Left hindlimb (tissue), 1 donor: ENCODE measurements at regions not wholly inside any gene's neighbourhood (a gene's known extent, or its start where the extent isn't known, plus 50 kb on each side); places are given as distances from the start of the nearest gene placed in this dataset.

Source experiments
- DNase-seq: peaks from one replicate; pipeline ENCODE4 v3.0.0-alpha.2; 2018

DNA sequence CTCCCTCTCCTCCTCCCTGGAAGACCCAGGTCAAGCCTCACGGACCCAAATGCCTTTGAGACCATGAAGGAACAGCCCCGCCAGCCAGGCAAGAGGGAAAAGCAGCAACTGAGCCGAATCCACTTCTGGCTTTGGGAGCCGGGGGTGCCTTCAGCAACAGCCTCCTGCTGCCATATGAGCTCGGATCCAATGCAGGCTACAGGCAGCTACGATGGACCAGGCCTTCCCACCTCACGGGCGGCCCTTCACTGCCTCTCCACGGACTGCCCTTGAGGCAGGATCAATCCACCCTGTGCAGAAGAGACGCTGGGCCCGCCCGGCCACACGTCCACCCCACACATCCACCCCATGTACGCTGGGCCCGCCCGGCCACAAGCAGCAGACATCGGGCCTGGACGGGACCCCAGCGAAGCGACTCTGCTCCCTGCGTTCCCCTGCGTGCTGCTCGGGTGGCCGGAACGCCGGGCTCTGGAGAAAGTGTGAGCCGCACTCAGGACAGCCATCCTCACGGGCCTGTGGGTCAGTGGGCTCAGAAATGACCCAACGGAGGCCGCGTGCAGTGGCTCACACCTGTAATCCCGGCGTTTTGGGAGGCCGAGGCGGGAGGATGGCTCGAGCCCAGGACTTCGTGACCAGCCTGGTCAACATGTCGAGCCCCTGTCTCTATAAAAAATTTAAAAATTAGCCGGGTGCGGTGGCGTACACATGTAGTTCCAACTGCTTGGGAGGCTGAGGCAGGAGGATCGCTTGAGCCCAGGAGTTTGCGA is 82.0 kb downstream of the FOXL3 start:
- peak; percentile 28 for DNase-seq

DNA sequence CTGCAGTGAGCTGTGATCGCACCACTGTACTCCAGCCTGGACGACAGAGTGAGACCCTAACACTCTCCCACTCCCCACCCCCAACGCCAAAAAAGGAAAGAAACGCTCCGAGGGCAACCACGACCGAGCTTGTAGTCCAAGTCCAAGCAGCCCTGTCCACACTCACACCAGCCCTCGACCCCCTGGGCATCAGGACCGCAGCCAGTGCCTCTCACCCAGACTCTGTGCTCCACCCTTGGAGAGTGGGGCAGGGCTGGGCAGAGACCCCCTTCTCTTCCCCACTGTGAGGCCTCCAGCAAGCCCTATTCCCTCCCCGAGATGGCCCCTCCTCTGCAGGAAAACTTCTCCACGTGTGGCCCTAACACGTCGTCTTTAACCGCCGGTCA is 82.6 kb downstream of the FOXL3 start:
- no peak for DNase-seq

DNA sequence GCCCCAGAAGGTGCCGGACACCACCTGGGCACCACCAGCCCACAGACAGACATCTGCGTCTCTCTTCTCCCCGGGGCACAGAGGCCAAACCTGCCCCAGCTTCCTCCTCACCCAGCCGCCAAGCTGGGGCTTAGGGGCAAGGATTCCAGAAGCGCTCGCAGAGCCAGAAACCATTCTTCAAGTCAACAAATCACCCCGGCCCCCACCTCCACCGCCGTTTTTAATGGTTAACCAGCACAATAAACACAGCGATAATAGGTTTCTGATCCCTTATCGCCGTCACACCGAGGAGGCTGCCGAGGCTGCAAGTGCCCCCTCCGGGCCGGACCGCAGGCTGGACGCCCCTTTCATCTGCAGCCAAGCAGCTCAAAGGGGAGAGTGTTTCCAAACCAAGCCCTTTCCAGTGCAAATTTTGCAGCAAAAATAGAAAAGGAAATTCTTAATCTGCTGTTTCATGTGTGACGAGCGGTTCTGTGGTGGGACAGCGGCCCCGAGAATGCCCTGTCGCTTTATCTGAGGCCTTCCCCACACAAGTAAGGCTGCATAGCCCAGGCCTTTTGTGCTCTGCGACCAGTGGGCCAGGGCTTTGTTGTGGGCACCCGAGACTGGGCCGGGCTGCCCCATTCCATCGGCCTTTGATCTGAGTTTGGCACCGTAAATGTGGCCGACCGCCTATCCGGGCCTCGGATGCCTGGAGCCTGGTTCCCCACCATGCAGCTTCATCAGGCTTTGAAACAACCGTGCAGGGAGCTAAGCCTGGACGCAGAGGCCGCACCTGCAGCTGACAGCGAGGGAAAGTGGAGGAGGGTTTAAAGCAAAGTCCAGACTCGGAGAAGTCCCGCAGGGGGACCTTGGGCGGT is 83.2 kb downstream of the FOXL3 start:
- DNase-seq: peak; percentile 74

DNA sequence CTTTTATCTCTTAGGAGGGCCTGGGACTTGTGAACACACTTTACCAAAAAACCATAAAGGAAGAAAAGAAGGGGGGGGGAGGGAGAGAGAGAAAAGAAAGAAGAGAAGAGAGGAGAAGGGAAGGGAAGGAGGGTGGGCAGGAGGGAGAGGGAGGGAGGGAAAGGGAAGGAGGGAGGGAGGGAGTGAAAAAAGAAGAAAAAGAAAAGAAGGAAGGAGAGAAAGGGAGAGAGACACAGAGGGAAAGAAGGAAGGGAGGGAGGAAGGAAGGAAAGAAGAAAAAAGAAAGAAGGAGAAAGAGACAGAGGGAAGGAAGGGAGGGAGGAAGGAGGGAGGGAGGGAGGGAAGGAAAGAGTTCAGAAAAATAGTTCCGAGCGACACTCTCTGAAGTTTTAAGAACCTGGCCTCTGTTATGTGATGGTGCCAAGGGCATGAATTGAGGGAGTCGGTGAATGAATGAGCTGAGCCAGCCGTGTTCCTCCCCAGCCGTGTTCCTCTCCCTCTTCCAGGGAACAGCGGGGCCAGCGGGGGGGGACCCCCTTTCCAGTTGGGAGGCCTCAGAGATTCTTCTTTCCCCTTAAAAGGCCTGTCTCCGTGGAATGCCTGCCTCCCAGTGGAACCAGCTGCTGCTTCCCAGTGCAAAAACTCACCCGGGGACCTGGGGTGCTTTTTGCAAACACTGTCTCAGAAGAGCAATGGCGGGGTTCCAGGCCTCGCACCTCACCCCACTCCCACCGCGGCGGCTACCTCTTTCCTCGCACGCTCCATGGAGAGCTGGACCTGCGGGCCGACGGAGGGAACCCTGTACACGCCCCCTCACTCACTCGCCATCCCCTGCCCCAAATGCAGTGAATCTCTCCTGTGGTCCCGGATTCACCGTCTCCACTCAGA is 84.1 kb downstream of the FOXL3 start:
- peak; percentile 44 for DNase-seq

DNA sequence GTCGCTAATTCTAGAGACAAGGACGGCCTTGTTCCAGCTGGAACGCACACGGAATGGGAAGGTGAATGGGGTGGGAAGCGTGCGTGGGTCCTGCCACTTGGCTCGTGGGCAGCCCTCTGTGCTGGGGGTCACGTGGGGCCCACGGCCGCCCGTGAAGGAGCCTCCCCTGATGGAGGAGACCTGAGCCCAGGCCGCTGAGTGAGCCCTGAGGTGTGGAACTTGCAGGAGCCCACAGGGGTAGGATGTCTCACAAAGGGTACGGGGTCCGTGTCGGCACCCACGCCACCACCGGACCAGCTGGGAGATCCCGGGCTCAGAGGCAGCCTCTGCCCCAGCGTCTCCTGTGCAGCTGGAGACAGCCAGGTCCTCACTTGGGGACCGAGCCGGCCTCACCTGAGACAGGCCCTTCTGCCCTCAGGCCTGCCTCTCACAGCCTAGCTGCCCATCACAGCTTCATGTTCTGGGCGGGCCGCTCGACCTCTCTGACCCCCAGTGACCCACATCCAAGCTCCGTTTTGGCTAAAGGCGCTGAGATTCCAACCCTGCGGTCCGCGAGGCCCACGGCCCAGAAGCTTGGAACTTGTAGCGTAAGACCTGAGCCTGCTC is 84.8 kb downstream of the FOXL3 start:
- DNase-seq: no peak

DNA sequence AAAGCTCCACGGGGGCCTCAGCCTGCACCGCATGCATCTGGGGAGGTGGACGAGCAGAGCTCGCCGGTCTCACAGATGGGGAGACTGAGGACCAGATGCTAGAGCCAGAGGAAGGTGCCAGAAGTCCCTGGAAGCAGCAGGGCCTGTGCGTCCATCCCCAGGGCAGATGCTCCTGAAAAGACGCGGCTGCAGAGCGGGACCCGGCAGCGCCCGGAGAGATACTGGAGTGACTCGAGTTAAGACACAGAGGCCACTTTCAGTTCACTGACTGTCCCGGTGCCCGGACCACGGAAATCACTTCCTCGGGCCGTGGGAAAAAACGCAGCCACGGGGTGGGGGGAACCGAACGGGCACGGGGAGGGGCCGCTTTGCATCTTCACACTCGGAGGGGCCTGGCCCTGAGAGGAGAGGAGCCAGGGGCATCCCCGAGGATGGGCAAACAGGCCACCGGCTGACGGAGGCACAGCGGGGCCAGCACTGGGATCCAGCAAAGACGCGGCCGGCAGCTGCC is 85.4 kb downstream of the FOXL3 start:
- DNase-seq: peak; percentile 29

DNA sequence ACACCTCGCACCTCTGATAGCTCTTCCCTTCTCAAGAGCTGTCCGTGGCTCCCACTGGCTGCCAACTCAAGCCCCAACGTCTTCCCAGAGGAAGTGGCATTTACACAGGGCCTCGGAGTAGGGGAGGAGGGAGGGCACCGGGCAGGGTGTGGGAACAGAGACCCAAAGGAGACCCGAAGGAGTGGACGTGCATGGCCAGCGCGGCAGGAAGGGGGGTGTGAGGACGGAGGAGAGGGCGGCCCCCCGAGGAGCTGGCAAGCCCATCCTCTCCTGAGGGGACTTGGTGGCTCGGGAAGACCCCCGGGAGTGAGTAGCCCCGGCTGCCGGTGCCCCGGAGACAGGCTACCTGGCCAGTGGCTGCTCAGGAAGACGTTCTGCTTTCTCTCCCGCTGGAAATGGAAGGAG is 85.9 kb downstream of the FOXL3 start:
- DNase-seq: peak; percentile 23

DNA sequence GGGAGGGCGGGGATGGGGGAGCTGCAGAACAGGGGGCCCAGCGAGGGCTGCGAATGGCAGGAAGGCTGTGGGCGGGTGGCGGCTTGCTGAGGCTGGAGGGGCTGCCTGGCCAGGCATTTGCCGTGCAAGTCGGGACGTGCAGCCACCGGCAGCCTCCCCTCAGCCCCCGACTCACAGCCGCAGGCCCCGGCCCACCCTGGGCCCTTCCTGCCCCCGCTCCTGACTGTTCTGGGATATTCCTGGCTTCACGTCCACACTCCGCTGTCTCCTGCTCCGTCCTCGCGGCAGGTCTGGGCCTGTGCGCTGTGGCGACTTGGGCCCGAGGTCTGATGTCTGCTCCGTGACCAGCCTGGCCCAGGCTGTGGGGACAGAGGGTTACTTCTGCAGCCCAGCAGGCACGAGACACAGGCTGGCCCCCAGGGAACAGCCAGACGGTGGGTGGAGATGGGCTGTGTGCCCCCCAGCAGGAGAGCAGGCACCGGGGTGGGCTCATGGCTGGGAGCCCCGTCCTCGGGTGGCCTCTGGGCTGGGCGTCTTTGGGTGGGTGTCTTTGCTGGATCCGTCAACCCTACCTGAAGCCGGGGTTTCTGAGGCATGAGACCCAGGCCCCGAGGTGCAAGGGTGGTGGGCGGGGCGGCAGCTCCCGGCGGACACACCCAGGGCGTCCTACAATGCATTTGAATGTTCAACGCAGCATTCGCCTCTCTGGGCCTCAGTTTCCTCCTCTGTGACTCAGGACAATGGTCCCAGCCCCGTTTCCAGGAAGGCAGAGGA is 86.5 kb downstream of the FOXL3 start:
- DNase-seq: peak; percentile 46

DNA sequence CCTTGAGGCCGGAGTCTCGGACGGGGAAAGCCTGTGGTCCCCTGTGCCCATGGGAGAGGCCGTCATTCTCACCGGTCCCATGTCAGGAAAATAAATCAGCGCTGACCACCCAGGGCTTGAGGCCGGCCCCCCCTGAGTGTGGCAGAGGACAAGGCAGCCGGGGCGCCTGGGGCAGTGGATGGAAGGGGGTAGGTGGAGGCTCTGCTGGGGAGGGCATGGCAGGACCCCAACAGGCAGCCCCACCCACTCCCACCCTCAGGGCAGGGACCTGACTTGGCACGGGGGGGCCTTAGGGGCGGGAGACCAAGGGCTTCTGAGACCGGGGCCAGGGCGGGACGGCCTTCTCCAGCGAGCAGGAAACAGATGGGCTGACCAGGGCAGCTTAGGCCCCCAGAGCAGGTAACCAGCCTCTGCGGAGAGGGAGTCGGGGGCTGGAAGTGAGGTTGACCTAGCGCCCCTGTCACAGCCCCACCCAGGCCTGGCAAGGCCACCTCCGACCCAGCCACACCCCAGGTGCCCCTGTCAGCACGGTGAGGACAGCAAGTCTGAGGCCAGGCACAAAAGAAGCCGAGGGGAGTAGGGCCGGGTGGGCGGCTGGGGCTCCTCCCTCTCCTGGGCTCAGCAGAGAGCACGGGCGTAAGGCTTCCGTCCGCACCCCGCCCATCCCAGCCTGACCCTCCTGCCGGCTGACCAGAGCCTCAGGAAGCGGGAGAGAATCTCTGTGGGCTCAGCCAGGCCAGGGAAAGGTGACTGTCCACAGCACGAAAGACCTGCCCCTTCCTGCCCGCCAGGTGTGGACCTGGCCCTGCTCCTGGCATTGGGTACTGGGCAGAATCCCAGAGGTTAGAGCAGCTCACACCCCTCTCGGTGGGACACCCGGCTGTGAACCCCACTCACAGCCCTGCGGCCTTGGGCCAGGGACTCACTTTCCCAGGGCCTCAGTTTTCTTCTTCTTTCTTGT is 87.4 kb downstream of the FOXL3 start:
- DNase-seq: peak; percentile 30

DNA sequence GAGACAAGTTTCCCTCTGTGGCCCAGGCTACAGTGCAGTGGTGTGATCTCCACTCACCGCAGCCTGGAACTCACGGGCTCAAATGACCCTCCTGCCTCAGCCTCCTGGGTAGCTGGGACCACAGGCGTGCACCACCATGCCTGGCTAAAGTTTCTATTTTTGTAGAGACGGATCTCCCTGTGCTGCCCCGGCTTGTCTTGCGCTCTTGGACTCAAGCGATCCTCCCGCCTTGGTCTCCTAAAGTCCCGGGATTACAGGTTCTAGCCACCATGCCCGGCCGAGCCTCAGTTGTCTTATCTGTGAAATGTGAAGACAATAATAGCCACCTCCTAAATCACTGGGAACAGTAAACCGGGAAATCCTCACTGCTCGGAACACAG is 88.1 kb downstream of the FOXL3 start:
- no peak for DNase-seq

DNA sequence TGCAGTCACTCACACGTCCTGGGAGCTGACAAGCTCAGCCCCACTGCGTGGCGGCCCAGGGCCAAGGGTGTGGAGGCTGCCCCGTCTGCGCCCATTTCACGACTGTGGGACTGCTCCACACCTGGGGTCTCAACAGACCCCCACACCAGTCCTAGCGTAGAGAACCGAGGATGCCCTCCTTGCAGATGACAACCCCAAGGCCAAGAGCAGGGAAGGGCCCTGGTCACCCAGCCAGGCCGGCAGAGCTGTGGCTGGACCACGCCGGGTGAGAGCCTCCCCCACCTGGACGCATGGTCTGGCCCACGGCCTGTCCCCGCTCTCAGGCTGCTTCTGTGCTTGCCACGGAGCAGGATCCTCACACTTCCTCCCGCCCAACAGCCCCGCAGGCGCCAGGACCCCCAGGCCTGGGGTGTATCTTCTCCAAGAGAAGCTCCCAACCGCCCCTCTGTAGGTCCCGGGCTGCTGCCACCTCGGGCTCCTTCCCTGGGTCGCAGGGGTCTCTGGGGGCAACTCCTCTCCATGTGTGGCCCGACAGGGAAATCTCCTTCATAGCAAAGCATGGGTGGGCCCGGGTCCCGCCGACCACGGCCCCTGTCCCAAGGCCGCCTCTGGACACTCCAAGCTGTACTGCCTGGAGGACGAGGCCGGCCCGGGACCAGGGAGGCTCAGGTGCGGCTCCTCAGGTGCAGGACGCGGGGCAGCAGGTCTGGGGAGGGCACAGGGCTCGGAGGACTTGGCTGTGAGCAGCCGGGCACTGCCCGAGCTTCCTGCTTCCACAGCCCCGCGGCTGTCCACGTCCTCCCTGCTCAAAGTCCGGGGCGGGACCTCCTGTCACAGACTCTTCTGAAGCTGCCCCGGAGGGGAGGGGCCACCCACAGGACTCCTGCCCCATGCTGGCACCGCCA is 88.8 kb downstream of the FOXL3 start:
- peak; percentile 40 for DNase-seq

DNA sequence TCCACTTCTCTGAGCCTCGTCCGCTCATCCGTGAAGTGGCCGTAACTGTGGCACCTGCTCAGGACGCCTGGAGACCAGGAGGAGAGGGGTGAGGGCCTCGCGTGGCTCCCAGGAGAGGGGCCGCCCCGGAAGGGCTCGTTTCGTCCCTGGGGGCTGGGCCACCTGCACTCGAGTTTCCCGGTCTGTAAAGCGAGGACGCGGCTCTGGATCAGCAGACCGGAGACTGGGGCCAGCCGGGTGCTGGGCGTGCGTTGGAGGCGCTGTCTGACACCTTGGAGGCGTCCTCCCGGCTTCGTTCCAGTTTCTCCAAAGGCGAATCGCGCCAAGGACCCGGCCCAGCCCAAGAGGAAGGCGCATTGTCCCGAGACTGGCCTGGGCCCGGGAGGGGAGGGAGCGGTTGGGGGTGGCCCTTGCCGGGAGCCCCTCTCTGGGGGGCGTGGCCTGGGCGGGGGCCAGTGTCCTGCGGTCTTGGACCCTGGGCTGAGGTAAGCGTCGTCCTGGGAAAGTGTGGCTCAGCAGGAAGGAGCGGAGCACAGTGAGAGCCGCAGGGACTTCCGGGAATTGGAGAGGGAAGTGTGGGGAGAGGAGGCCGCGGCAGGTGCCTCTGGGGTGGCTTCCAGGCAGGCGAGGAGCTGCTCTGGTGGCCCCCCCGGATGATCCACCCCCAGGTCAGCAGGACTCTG is 89.6 kb downstream of the FOXL3 start:
- no peak for DNase-seq

DNA sequence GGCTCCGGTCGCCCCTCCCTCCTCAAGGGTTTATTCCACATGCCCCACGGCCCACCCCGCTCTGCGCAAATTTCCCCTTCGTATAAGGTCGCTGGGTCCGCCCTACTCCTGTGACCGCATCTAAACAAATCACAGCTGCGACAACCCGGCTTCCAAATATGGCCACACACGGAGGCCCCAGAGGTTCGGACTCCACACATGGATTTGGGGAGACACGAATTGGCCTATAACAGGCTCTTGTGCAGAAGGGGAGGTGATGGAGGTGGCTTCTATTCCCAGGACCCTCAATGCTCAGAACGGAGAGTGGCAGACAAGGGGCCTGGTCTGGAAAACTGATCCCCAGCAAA is 90.1 kb downstream of the FOXL3 start:
- DNase-seq: no peak

DNA sequence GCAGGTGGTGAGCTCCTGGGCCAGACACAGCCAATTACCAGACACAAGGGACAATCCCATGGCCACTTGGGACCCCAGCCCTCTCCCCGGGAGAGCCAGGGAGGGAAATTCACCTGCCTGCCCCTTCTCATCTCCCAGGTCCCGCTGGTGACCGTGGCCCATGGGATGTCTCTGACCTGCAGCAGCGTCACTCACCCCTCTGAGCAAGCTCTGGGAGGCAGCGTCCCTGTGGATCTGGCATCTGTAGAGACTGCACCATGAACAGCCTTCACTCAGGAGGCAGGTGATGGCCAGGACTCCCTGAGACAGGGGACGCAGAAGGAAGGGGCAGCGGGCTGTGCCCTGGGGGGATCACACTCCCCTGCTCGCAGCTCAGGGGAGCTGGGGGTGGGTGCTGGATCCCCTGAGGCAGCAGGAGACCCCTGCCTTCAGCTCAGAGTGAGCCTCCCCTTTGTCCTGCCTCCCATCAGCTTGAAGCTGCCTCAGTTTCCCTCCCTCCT is 90.8 kb downstream of the FOXL3 start:
- DNase-seq: no peak

DNA sequence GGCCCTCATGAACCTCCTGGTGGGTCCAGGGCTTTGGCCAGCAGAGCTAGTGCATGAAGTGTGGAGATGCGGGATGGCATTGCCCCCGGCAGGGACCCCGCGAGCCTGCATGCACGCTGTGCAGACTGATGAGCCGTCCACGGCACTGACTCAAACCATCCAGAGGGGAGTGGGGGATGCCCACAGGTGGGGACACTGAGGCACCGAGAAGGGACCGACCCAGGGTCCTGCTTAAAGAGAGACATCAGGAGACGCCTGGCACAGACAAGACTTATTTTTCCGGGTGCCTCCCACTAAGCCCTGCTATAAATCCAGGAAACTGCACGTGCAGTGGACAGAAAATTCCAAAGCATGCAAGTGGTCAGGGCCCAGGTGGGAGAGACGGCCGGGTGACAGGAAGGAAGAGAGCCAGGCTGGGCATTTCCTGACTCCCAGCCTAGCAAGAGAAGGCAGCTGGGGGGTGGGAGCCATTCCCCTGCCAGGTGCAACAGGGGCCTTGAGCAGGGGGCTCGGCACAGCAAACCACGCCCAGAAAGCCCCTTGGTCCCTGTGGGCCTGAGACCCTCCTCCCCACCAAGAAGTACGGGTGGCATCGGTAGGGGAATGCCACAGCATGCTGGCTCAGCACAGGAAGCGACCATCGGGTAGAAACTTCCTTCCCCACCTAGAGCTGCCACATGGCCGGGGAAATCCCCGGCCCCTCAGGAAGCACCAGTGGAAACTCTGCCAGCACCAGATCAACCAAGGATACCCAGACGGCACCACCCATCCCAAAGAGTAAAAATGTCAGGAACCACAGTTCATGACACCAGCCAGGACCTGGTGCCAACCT is 91.5 kb downstream of the FOXL3 start:
- peak; percentile 26 for DNase-seq

DNA sequence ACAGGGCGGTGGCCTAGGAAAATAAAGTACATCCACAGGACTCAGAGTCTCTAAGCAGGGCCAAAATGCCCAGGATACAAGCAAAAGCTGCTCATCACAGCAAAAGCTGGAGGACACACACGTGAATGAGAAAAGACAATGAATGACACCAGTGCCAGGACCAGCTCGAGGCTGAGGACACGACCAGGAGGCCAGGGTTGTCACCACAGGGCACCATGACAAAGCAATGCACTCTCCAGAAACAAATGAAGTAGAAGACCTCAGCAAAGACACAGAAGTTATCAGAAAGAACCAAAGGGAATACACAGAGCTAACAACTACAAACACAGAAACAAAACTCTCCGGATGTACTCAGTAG is 92.1 kb downstream of the FOXL3 start:
- no peak for DNase-seq

DNA sequence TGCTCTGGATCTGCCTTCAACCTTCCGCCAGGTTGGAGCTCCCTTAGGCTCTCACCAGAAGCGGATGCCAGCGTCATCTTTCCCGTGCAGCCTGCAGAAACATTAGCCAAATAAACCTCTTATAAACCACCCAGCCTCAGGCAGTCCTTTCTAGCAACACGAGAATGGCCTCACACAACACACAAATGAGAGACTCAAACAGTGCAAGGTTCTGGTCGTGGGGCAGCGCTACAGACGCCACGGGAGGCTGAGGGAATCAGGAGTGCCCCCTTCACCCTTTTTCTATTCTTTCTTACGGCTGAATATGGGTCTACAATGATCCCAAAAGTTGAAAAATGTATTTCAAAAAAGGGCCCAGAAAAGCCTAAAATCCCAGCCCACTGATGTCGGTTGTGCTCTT is 96.4 kb downstream of the FOXL3 start:
- DNase-seq: peak; percentile 6
